CD8-positive, alpha-beta memory T cell (primary cell): ENCODE measurements at regions not wholly inside any gene's neighbourhood (a gene's known extent, or its start where the extent isn't known, plus 50 kb on each side); places are given as distances from the start of the nearest gene placed in this dataset.
"Not testable (repeated sequence)": the region's sequence is repeated elsewhere in the genome, so short reads cannot be mapped to it uniquely, and the experiment has no call there.

Source experiments
- CTCF ChIA-PET: fragments of 350-600 bp; sonication (Branson Sonifier 250); formaldehyde crosslinking; loops from one replicate; lab custom pipeline; 2021; ENCODE audit warnings: antibody characterized with exemption; lab: Charles Lee
- POLR2A ChIA-PET: fragments of 350-600 bp; sonication (Branson Sonifier 250); formaldehyde crosslinking; loops from one replicate; lab custom pipeline; 2021; ENCODE audit warnings: antibody characterized with exemption; lab: Charles Lee
- DNase-seq, 5 donors: peaks; one replicate each; pipeline versions ENCODE4 v3.0.0 to v3.0.0-alpha.2; 2020 to 2022; ENCODE audit warnings: mixed read lengths in 1 of 5
- H3K27ac ChIP-seq: one replicate; pipeline ENCODE4 v1.7.0; 2013; ENCODE audit warnings: low read depth, mild to moderate bottlenecking, low read length, moderate library complexity
- H3K27me3 ChIP-seq: 2 replicates; pipeline ENCODE4 v1.7.0; 2013; ENCODE audit warnings: low read length, mild to moderate bottlenecking; ENCODE audit not compliant: insufficient read depth, poor library complexity, severe bottlenecking
- H3K36me3 ChIP-seq: 2 replicates; pipeline ENCODE4 v1.7.0; 2013; ENCODE audit warnings: mild to moderate bottlenecking, low read length, moderate library complexity; ENCODE audit not compliant: insufficient read depth
- H3K4me1 ChIP-seq: 2 replicates; pipeline ENCODE4 v1.7.0; 2013; ENCODE audit warnings: mild to moderate bottlenecking, low read length, moderate library complexity; ENCODE audit not compliant: insufficient read depth
- H3K4me3 ChIP-seq: 2 replicates; pipeline ENCODE4 v1.7.0; 2013; ENCODE audit warnings: mild to moderate bottlenecking, low read length
- H3K9me3 ChIP-seq: 2 replicates; pipeline ENCODE4 v1.7.0; 2013; ENCODE audit warnings: mild to moderate bottlenecking, low read length
- H3K27ac Mint-ChIP-seq, 8 donors: one replicate each; pipeline ENCODE4 v1.8.0; 2020 to 2021; ENCODE audit warnings: mixed read lengths in 8 of 8, mild to moderate bottlenecking in 6 of 8, inconsistent platforms in 3 of 8, moderate library complexity in 3 of 8
- H3K27me3 Mint-ChIP-seq, 2 donors: one replicate each; pipeline ENCODE4 v1.8.0; 2020 to 2021; ENCODE audit warnings: mixed read lengths in 2 of 2, mild to moderate bottlenecking in 1 of 2, moderate library complexity in 1 of 2
- H3K36me3 Mint-ChIP-seq, 3 donors: one replicate each; pipeline ENCODE4 v1.8.0; 2020 to 2021; ENCODE audit warnings: mixed read lengths in 3 of 3, inconsistent platforms in 1 of 3, mild to moderate bottlenecking in 1 of 3
- H3K4me1 Mint-ChIP-seq, 3 donors: one replicate each; pipeline ENCODE4 v1.8.0; 2020 to 2021; ENCODE audit warnings: mixed read lengths in 3 of 3, inconsistent platforms in 1 of 3, mild to moderate bottlenecking in 1 of 3
- H3K4me3 Mint-ChIP-seq, 7 donors: one replicate each; pipeline ENCODE4 v1.8.0; 2020 to 2021; ENCODE audit warnings: mixed read lengths in 7 of 7, mild to moderate bottlenecking in 6 of 7, moderate library complexity in 4 of 7, inconsistent platforms in 2 of 7
- H3K9me3 Mint-ChIP-seq, 5 donors: one replicate each; pipeline ENCODE4 v1.8.0; 2020 to 2022; ENCODE audit warnings: mixed read lengths in 5 of 5, mild to moderate bottlenecking in 3 of 5, moderate library complexity in 2 of 5, inconsistent platforms in 1 of 5

DNA sequence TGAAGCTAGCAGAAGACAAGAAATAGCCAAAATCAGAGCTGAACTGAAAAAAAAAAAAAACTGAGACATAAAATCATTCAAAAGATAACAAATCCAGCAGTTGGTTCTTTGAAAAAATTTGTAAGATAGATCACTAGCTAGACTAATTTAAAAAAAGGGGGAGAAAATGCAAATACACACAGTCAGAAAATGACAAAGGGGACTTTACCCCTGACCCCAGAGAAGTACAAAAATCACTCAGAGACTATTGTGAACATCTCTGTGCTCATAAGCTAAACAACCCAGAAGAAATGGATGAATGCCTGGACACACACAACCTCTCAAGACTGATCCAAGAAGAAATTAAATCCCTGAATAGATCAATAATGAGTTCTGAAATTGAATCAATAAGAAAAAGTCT, 914.3 kb upstream of the API5 start:
- Histone ChIP-seq H3K9me3 (no peaks in the 10 kb centered on the region), H3K4me3 (no peak overlapping the region), H3K4me1 (no peaks in the 10 kb centered on the region), H3K36me3 (no peaks in the 10 kb centered on the region), H3K27ac (no peak overlapping the region), H3K27me3 (no peaks in the 10 kb centered on the region)
- no peak overlapping the region for H3K27ac Mint-ChIP-seq
- POLR2A ChIA-PET, result no interaction called here
- DNase-seq, result no peak
- peaks cover 0 to 23% (median 19%) of the 10 kb centered on the region in 5 donors for H3K9me3 Mint-ChIP-seq
- no peaks in the 10 kb centered on the region for H3K27me3 Mint-ChIP-seq
- CTCF ChIA-PET, result no interaction called here
- no peak overlapping the region for H3K4me3 Mint-ChIP-seq
- no peaks in the 10 kb centered on the region for H3K36me3 Mint-ChIP-seq
- no peaks in the 10 kb centered on the region for H3K4me1 Mint-ChIP-seq

DNA sequence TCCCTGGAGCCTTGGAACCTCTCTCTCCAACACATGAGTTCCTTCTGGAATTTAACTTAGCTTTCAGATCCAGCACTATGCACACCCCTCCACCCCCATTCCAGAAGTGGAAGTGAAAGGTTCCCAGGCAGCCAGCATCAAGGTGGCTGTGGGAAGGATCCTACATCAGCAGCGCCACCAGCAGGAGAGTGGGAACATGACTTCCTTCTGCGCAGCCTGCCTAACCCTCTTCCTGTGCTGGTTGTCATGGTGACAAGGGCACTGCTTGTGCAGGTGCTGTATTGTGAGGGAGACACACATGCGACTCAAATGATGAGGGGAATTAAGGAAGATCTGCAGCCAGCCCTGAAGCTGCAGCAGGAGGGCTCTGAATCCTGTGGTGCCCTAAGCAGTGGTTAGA, 904.5 kb upstream of the API5 start:
- H3K36me3 Mint-ChIP-seq, result no peaks in the 10 kb centered on the region

DNA sequence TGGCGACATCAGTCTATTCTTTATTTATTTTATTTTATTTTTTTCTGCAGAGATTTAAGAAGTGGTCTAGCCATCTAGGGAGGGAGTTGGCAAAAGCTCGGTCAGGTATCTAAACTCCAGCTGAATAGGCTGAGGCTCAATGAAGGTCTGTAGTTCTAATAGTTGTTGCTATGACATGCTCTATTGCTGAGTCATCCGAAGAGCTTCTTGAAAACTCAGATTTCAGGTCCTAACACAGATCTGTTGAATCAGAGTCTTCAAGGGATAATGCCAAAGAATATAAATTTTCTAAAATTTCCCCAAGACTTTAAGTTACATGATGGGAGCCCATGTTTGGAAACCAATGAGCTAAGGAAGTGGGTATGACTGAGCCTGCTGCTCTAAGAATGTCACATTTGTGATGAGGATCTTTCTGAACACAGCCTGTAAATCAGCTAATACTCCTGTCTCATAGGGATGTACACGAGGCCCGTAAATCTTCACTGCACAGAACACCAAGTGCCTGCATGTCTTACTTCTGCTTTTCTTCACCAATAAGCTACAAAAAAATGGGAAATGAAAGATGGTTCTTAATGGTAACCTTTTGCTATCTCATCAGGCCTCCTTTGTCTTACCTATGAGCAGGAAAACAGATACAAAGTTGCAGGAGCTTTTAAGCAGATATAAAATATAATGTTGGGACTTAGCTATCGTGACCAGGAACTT, 901.4 kb upstream of the API5 start:
- Histone ChIP-seq H3K9me3 (no peaks in the 10 kb centered on the region), H3K4me3 (no peak overlapping the region), H3K27me3 (no peaks in the 10 kb centered on the region), H3K36me3 (no peaks in the 10 kb centered on the region), H3K4me1 (no peaks in the 10 kb centered on the region), H3K27ac (no peak overlapping the region)
- no peaks in the 10 kb centered on the region for H3K4me1 Mint-ChIP-seq
- H3K27me3 Mint-ChIP-seq, result no peaks in the 10 kb centered on the region
- ChIA-PET POLR2A (no interaction called here), CTCF (no interaction called here)
- no peak overlapping the region for H3K4me3 Mint-ChIP-seq
- no peak for DNase-seq
- H3K27ac Mint-ChIP-seq, result no peak overlapping the region
- H3K9me3 Mint-ChIP-seq, result peaks cover 2 to 37% (median 12%) of the 10 kb centered on the region in 5 donors
- no peaks in the 10 kb centered on the region for H3K36me3 Mint-ChIP-seq

More for the DNA sequence above, 904.5 kb upstream of the API5 start:
- Mint-ChIP-seq H3K27me3 (no peaks in the 10 kb centered on the region), H3K4me1 (no peaks in the 10 kb centered on the region), H3K27ac (no peak overlapping the region), H3K4me3 (no peak overlapping the region), H3K9me3 (peaks cover 0 to 37% (median 5%) of the 10 kb centered on the region in 5 donors)
- no peak overlapping the region for H3K4me3 ChIP-seq
- H3K9me3 ChIP-seq, result no peaks in the 10 kb centered on the region
- CTCF ChIA-PET, result no interaction called here
- no peaks in the 10 kb centered on the region for H3K36me3 ChIP-seq
- no peak overlapping the region for H3K27ac ChIP-seq
- POLR2A ChIA-PET, result no interaction called here
- no peaks in the 10 kb centered on the region for H3K4me1 ChIP-seq
- no peak for DNase-seq
- H3K27me3 ChIP-seq, result no peaks in the 10 kb centered on the region

DNA sequence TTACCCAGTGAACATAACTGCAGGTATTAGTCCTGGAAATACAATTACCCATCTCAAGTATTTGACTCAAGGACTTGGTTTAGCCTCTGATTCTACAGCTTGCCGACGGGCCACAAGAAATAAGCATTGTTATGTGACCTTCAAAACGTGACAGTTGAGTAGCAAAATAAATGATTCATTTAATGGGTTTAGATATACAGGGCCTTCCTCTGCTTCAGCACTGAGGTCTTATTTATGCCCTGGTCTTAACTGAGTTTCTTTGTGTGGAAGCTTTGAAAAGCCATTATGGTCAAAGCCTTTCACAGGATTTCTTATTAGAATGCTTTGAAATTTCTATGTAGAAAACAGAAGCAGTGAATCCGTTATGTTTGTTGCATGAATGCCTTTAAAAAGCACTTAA, 899.2 kb upstream of the API5 start:
- no peak overlapping the region for H3K4me3 Mint-ChIP-seq
- H3K4me3 ChIP-seq, result no peak overlapping the region
- ChIA-PET CTCF (no interaction called here), POLR2A (no interaction called here)
- DNase-seq, result no peak
- H3K27ac ChIP-seq, result no peak overlapping the region
- peaks cover 2 to 34% (median 7%) of the 10 kb centered on the region in 5 donors for H3K9me3 Mint-ChIP-seq
- no peaks in the 10 kb centered on the region for H3K36me3 Mint-ChIP-seq
- H3K9me3 ChIP-seq, result no peaks in the 10 kb centered on the region
- no peaks in the 10 kb centered on the region for H3K27me3 ChIP-seq
- no peaks in the 10 kb centered on the region for H3K27me3 Mint-ChIP-seq
- H3K4me1 Mint-ChIP-seq, result no peaks in the 10 kb centered on the region
- no peaks in the 10 kb centered on the region for H3K4me1 ChIP-seq
- no peak overlapping the region for H3K27ac Mint-ChIP-seq
- no peaks in the 10 kb centered on the region for H3K36me3 ChIP-seq

DNA sequence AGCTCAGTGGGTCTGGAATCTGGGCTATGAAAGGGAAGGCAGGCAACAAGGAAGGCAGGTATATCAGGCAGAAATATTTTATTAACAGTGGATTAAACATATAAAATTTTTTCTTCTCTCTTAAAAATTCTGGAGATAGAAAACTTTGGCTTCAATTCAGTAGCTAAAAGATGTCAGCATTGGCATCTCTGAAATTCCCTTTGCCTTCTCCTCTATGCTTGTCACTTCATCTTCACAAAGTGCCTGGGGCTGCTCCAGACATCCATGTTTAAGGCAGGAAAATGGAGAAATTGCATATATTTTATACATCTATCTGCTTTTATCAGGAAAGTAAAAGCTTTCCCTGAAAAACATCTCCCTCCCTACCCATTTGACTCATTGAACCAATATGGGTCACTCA, 894.1 kb upstream of the API5 start:
- H3K36me3 Mint-ChIP-seq, result no peaks in the 10 kb centered on the region

DNA sequence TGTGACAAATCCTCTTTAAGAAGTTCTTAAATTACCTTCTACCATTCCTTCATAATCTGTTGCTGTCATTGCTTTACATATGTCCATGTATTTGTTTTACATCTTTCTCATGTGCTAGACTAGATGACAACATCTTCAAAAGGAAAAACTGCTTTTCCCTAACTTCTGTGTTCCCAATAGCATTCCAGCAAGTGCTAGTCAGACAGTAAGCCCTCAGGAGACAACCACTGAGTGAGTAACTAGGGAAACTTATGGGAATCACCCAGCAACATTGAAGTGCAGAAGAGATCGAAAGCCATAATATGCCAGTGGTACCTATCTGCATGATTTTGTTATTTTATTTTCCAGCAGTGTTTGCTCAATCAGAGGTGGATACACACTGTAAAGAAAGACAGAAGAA, 889.7 kb upstream of the API5 start:
- H3K9me3 Mint-ChIP-seq, result peaks cover 0 to 23% (median 6%) of the 10 kb centered on the region in 5 donors

More for the DNA sequence above, 894.1 kb upstream of the API5 start:
- no peak for DNase-seq
- ChIA-PET CTCF (no interaction called here), POLR2A (no interaction called here)
- no peak overlapping the region for H3K4me3 Mint-ChIP-seq
- no peaks in the 10 kb centered on the region for H3K27me3 Mint-ChIP-seq
- Histone ChIP-seq H3K36me3 (no peaks in the 10 kb centered on the region), H3K4me1 (no peaks in the 10 kb centered on the region), H3K4me3 (no peak overlapping the region), H3K27me3 (no peaks in the 10 kb centered on the region), H3K9me3 (no peaks in the 10 kb centered on the region), H3K27ac (no peak overlapping the region)
- H3K27ac Mint-ChIP-seq, result no peak overlapping the region
- H3K9me3 Mint-ChIP-seq, result peaks cover 0 to 20% (median 5%) of the 10 kb centered on the region in 5 donors
- no peaks in the 10 kb centered on the region for H3K4me1 Mint-ChIP-seq

DNA sequence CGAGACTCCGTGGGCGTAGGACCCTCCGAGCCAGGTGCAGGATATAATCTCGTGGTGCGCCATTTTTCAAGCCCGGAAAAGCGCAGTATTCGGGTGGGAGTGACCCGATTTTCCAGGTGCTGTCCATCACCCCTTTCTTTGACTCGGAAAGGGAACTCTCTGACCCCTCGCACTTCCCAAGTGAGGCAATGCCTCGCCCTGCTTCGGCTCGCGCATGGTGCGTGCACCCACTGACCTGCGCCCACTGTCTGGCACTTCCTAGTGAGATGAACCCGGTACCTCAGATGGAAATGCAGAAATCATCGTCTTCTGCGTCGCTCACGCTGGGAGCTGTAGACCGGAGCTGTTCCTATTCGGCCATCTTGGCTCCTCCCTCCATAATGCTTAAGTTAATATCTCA, 876.9 kb upstream of the API5 start:
- CTCF ChIA-PET, DNase-seq, H3K27ac ChIP-seq, H3K27me3 ChIP-seq, POLR2A ChIA-PET, H3K36me3 ChIP-seq, H3K4me1 Mint-ChIP-seq, H3K9me3 ChIP-seq, H3K36me3 Mint-ChIP-seq, H3K4me3 Mint-ChIP-seq, H3K4me1 ChIP-seq, H3K4me3 ChIP-seq, H3K27me3 Mint-ChIP-seq: not testable (repeated sequence)
- peaks cover 1 to 11% (median 7%) of the 10 kb centered on the region in 5 donors for H3K9me3 Mint-ChIP-seq
- H3K27ac Mint-ChIP-seq, result peak overlapping the region in 1 of 8 donors; percentile 32

More for the DNA sequence above, 889.7 kb upstream of the API5 start:
- no peak for DNase-seq
- no peaks in the 10 kb centered on the region for H3K4me1 ChIP-seq
- no peaks in the 10 kb centered on the region for H3K9me3 ChIP-seq
- H3K27ac ChIP-seq, result no peak overlapping the region
- H3K36me3 Mint-ChIP-seq, result no peaks in the 10 kb centered on the region
- no peak overlapping the region for H3K4me3 Mint-ChIP-seq
- no peaks in the 10 kb centered on the region for H3K4me1 Mint-ChIP-seq
- H3K36me3 ChIP-seq, result no peaks in the 10 kb centered on the region
- no peak overlapping the region for H3K4me3 ChIP-seq
- CTCF ChIA-PET, result no interaction called here
- H3K27me3 ChIP-seq, result no peaks in the 10 kb centered on the region
- no peak overlapping the region for H3K27ac Mint-ChIP-seq
- H3K27me3 Mint-ChIP-seq, result no peaks in the 10 kb centered on the region
- POLR2A ChIA-PET, result no interaction called here

DNA sequence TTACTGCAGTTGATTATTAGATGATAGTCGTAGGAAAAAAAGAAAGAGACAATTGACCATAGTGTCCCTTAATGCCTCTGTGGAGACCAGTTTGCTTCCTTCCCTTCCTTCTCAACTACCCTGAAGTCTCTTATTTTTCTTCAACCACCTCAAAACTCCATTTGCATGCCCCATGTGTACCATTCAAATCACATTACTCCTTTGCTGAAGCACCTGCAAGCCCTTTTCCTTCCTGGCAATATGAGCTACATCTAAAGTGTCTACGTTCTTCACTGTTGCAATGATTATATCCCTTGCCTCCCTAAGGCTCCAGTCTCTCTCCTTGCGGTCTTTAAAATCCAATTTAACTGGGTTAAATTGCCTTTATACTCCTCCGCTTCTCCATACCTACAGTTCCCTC, 867.4 kb upstream of the API5 start:
- no peak for DNase-seq
- no peaks in the 10 kb centered on the region for H3K9me3 ChIP-seq
- no peak overlapping the region for H3K4me3 Mint-ChIP-seq
- no peak overlapping the region for H3K27ac Mint-ChIP-seq
- H3K4me1 Mint-ChIP-seq, result no peaks in the 10 kb centered on the region
- no peaks in the 10 kb centered on the region for H3K4me1 ChIP-seq
- ChIA-PET POLR2A (no interaction called here), CTCF (no interaction called here)
- H3K9me3 Mint-ChIP-seq, result peaks cover 5 to 13% (median 11%) of the 10 kb centered on the region in 5 donors
- no peaks in the 10 kb centered on the region for H3K27me3 ChIP-seq
- no peaks in the 10 kb centered on the region for H3K36me3 Mint-ChIP-seq
- H3K4me3 ChIP-seq, result no peak overlapping the region
- no peak overlapping the region for H3K27ac ChIP-seq
- H3K36me3 ChIP-seq, result no peaks in the 10 kb centered on the region
- no peaks in the 10 kb centered on the region for H3K27me3 Mint-ChIP-seq
